Sigmoid colon (tissue), 6 donors: ENCODE measurements at regions not wholly inside any gene's neighbourhood (a gene's known extent, or its start where the extent isn't known, plus 50 kb on each side); places are given as distances from the start of the nearest gene placed in this dataset.
"Not testable (repeated sequence)": the region's sequence is repeated elsewhere in the genome, so short reads cannot be mapped to it uniquely, and the experiment has no call there.

Experiments used
- DNase-seq: peaks from one replicate; pipeline ENCODE4 v3.0.0-alpha.2; 2019
- H3K27ac ChIP-seq, 4 donors: fragments of 200-600 bp; sonication (generic); one replicate each; pipeline ENCODE4 v1.5.1; 2016 to 2019; ENCODE audit warnings: mild to moderate bottlenecking in 1 of 4
- H3K27me3 ChIP-seq, 3 donors: fragments of 200-600 bp; sonication (generic); one replicate each; pipeline ENCODE4 v1.5.1; 2019; ENCODE audit warnings: mild to moderate bottlenecking in 1 of 3
- H3K36me3 ChIP-seq, 4 donors: fragments of 200-600 bp; sonication (generic); one replicate each; pipeline ENCODE4 v1.5.1; 2016 to 2019
- H3K4me1 ChIP-seq, 4 donors: fragments of 200-600 bp; sonication (generic); one replicate each; pipeline ENCODE4 v1.5.1; 2017 to 2019
- H3K4me3 ChIP-seq, 4 donors: fragments of 200-600 bp; sonication (generic); one replicate each; pipeline ENCODE4 v1.5.1; 2017 to 2019; ENCODE audit warnings: mild to moderate bottlenecking in 2 of 4, moderate library complexity in 1 of 4
- H3K9me3 ChIP-seq, 4 donors: fragments of 200-600 bp in 3 of 4; sonication (generic) in 3 of 4; one replicate each; pipeline versions ENCODE4 v1.5.1 to v1.6.1; 2013 to 2019
- EP300 ChIP-seq, 4 donors: sonication (generic); formaldehyde crosslinking; IDR thresholded peaks; one replicate each; pipeline ENCODE4 v1.6.1; 2017; ENCODE audit warnings: antibody characterized with exemption in 4 of 4
- POLR2A ChIP-seq, 2 donors: fragments of 450-650 bp; IDR thresholded peaks; one replicate each; pipeline ENCODE4 v1.6.1; 2016; ENCODE audit warnings: antibody characterized with exemption in 2 of 2, mild to moderate bottlenecking in 2 of 2, moderate library complexity in 2 of 2
- POLR2AphosphoS5 ChIP-seq, 4 donors: sonication (generic); formaldehyde crosslinking; IDR thresholded peaks; one replicate each; pipeline ENCODE4 v1.6.1; 2017; ENCODE audit warnings: antibody characterized with exemption in 4 of 4
- WGBS, 2 donors: extraction: QIAGEN DNeasy Blood & Tissue Kit; methylation state at CpG; one replicate each; pipeline ENCODE4 v1.1.7; 2013; 5-methylcytosine and 5-hydroxymethylcytosine counted together
- intact Hi-C: fragments of 100-400 bp; cut with DNase I; formaldehyde crosslinking; loops from one replicate; pipeline ENCODE4 v1.15.1; 2023
- small RNA-seq, 3 donors: library from RNA; depleted of rRNA; stranded (forward); fragments of <200 nt; gene quantifications; one replicate each; pipeline ENCODE3, GENCODE V24; 2016
- TF ChIP-seq, protein P1 (sequence below), 4 experiments: fragments of 450-650 bp in 3 of 4; fragments of 200-600 bp in 1 of 4; IDR thresholded peaks; one replicate each; pipeline ENCODE4 v1.5.1; 2016 to 2019; ENCODE audit warnings: antibody characterized with exemption in 4 of 4, mild to moderate bottlenecking in 3 of 4, moderate library complexity in 2 of 4
- donor health status: healthy with polysubstance abuse.
- donor health status: healthy.

DNA sequence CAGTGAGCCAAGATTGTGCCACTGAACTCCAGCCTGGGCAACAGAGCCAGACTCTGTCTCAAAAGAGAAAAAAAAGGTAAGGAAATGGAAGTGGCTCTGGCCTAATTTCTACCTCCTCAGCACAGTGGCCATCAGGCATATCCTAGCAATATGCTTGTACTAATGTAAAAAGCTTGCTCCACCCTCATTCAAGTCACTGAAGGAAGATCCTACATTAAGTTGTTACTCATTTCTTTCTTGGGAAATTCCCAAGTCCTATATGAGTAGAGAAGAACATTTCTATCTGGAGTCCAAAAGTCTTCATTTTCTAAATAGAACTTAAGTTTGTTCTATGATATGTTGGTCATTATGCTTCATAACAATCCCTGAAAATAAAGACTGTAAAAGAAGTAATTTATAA is 67.3 kb upstream of the HOXC13 start:
- peaks cover 0 to 15% (median 14%) of the 10 kb centered on the region in 3 donors for H3K27me3 ChIP-seq
- no peak overlapping the region for H3K27ac ChIP-seq
- TF ChIP-seq, protein P1, sequence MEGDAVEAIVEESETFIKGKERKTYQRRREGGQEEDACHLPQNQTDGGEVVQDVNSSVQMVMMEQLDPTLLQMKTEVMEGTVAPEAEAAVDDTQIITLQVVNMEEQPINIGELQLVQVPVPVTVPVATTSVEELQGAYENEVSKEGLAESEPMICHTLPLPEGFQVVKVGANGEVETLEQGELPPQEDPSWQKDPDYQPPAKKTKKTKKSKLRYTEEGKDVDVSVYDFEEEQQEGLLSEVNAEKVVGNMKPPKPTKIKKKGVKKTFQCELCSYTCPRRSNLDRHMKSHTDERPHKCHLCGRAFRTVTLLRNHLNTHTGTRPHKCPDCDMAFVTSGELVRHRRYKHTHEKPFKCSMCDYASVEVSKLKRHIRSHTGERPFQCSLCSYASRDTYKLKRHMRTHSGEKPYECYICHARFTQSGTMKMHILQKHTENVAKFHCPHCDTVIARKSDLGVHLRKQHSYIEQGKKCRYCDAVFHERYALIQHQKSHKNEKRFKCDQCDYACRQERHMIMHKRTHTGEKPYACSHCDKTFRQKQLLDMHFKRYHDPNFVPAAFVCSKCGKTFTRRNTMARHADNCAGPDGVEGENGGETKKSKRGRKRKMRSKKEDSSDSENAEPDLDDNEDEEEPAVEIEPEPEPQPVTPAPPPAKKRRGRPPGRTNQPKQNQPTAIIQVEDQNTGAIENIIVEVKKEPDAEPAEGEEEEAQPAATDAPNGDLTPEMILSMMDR (IDR thresholded peaks at IDR 0.05) = no peak
- TF ChIP-seq EP300 (IDR thresholded peaks at IDR 0.05) (no peak), POLR2AphosphoS5 (IDR thresholded peaks at IDR 0.05) (no peak), POLR2A (IDR thresholded peaks at IDR 0.05) (no peak)
- H3K36me3 ChIP-seq = no peaks in the 10 kb centered on the region
- H3K4me3 ChIP-seq = no peak overlapping the region
- no peaks in the 10 kb centered on the region for H3K4me1 ChIP-seq
- H3K9me3 ChIP-seq = no peaks in the 10 kb centered on the region
- intact Hi-C loops = no loop called here
- DNase-seq = no peak

DNA sequence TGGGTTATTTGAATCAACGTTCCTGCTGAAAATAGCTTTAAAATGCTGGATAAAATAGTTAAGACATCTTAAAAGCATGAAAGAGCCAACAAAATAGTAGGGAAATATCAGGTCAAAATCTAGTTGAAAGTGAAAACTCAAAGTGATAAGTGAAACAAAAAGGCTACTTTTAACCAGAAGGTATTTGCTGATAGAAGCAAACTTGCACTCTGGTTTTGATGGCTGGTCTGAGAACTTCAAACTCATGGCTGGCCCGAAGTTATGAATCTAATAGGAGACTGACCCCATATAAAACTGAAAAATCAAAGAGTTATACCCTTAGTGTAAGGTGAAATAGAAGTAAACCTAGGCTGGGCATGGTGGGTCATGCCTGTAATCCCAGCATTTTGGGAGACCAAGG is 66.3 kb upstream of the HOXC13 start:
- WGBS, 2 donors = 30 to 56% methylated on average over 2 of the region's 2 CpGs
- H3K4me1 ChIP-seq = no peaks in the 10 kb centered on the region

DNA sequence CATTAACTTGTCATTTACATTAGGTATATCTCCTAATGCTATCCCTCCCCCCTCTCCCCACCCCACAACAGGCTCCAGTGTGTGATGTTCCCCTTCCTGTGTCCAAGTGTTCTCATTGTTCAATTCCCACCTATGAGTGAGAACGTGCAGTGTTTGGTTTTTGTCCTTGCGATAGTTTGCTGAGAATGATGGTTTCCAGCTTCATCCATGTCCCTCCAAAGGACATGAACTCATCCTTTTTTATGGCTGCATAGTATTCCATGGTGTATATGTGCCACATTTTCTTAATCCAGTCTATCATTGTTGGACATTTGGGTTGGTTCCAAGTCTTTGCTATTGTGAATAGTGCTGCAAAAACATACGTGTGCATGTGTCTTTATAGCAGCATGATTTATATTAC is 60.7 kb upstream of the HOXC13 start:
- DNase-seq, H3K4me3 ChIP-seq, intact Hi-C loops, H3K4me1 ChIP-seq, H3K36me3 ChIP-seq, H3K9me3 ChIP-seq, H3K27ac ChIP-seq: not testable (repeated sequence)
- H3K27me3 ChIP-seq = peaks cover 0 to 12% (median 0%) of the 10 kb centered on the region in 3 donors
- 85 to 89% methylated on average over 3 of the region's 3 CpGs for WGBS, 2 donors

More for the DNA sequence above, 66.3 kb upstream of the HOXC13 start:
- H3K36me3 ChIP-seq = no peaks in the 10 kb centered on the region
- H3K4me3 ChIP-seq = no peak overlapping the region
- DNase-seq = no peak
- TF ChIP-seq POLR2A (IDR thresholded peaks at IDR 0.05) (no peak), EP300 (IDR thresholded peaks at IDR 0.05) (no peak), POLR2AphosphoS5 (IDR thresholded peaks at IDR 0.05) (no peak)
- TF ChIP-seq, protein P1 (IDR thresholded peaks at IDR 0.05) = no peak
- H3K9me3 ChIP-seq = no peaks in the 10 kb centered on the region
- intact Hi-C loops = no loop called here
- H3K27me3 ChIP-seq = peaks cover 0 to 19% (median 14%) of the 10 kb centered on the region in 3 donors
- no peak overlapping the region for H3K27ac ChIP-seq

DNA sequence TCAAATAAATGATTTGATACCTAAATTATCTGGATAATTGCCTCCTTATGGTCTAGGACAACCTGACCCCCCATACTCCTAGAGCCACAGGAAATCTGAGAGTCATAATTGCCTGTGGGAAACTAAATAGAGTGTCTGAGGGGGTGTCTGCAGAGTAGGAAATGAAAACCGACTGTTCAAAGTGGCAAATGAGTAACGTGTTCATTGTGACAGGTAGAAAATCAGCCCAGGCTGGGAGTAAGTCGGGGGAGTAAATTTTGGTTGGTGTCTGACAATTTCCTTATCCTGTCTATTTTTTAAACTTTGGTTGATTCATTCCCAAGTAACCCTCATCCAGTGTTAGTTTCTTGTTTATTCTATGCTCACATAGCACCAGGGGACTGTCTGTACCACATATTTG is 51.6 kb upstream of the HOXC13 start:
- Histone ChIP-seq H3K27me3 (peaks cover 0 to 22% (median 0%) of the 10 kb centered on the region in 3 donors), H3K27ac (no peak overlapping the region), H3K4me3 (no peak overlapping the region), H3K4me1 (no peaks in the 10 kb centered on the region), H3K9me3 (no peaks in the 10 kb centered on the region), H3K36me3 (no peaks in the 10 kb centered on the region)
- 50 to 57% methylated on average over 3 of the region's 3 CpGs for WGBS, 2 donors
- intact Hi-C loops = no loop called here
- no peak for TF ChIP-seq POLR2A (IDR thresholded peaks at IDR 0.05)
- no peak for DNase-seq

DNA sequence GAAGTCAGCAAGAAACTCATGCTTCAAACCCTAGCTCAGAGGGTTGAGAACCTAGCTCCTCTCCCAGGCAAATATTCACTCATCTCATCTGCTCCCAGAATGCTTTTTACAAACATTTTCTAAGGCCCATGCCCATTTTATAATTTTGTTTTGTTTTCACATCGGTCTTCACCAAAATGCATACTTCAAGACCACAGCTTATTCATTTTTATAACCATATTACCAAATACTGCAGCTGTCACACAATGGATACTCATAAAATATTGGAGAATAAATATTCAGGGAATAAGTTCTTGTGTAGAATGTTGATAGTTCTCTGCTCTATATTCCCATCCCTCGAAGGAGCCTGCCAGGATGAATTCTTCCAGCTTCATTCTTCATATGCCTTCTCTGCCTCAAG is 50.8 kb upstream of the HOXC13 start:
- 76 to 93% methylated on average over 2 of the region's 2 CpGs for WGBS, 2 donors
- H3K4me3 ChIP-seq = no peak overlapping the region
- intact Hi-C loops = no loop called here
- H3K9me3 ChIP-seq = no peaks in the 10 kb centered on the region
- H3K36me3 ChIP-seq = no peaks in the 10 kb centered on the region
- no peak for TF ChIP-seq EP300 (IDR thresholded peaks at IDR 0.05)
- TF ChIP-seq POLR2A (IDR thresholded peaks at IDR 0.05) = no peak
- TF ChIP-seq, protein P1 (IDR thresholded peaks at IDR 0.05) = no peak
- no peaks in the 10 kb centered on the region for H3K4me1 ChIP-seq
- H3K27me3 ChIP-seq = peaks cover 0 to 29% (median 0%) of the 10 kb centered on the region in 3 donors
- H3K27ac ChIP-seq = no peak overlapping the region
- DNase-seq = no peak

Small RNAs in the stretch of these regions (small RNA-seq; reads per million reads assigned to genes)
- 0 reads per million in 3 donors for gene RN7SKP289
